A673 (cell line): ENCODE measurements at regions not wholly inside any gene's neighbourhood (a gene's known extent, or its start where the extent isn't known, plus 50 kb on each side); places are given as distances from the start of the nearest gene placed in this dataset.

Experiments used
- BruUV-seq: library from RNA; stranded (reverse); fragments of 400-500 nt; replicated peaks from 2 replicates; lab custom pipeline; 2021; lab: Mats Ljungman, UMichigan
- CTCF ChIA-PET: fragments of 300-600 bp; sonication (Branson Sonifier 250); formaldehyde crosslinking; loops from one replicate; lab custom pipeline; 2022; ENCODE audit warnings: antibody characterized with exemption; lab: Charles Lee
- POLR2A ChIA-PET: fragments of 300-600 bp; sonication (Branson Sonifier 250); formaldehyde crosslinking; loops from one replicate; lab custom pipeline; 2022; ENCODE audit warnings: antibody characterized with exemption; ENCODE audit not compliant: low non-redundant PET; lab: Charles Lee
- DNase-seq: peaks from one replicate; pipeline ENCODE4 v3.0.0-alpha.2; 2015; ENCODE audit warnings: low spot score
- H3K27ac ChIP-seq: fragments of 200-600 bp; sonication (generic); 2 replicates; pipeline ENCODE4 v1.5.1; 2016; ENCODE audit warnings: mixed run types, low read depth, mild to moderate bottlenecking, mixed read lengths, antibody characterized with exemption, low read length; ENCODE audit not compliant: poor library complexity, severe bottlenecking
- H3K27me3 ChIP-seq: fragments of 200-600 bp; sonication (generic); replicated peaks from 2 replicates; pipeline ENCODE4 v1.6.1; 2017; ENCODE audit warnings: mixed run types, low read depth, mild to moderate bottlenecking, mixed read lengths, antibody characterized with exemption, low read length; ENCODE audit not compliant: insufficient read depth, poor library complexity
- H3K36me3 ChIP-seq: fragments of 200-600 bp; sonication (generic); 2 replicates; pipeline ENCODE4 v1.6.1; 2016; ENCODE audit warnings: mixed run types, mild to moderate bottlenecking, mixed read lengths, antibody characterized with exemption, low read length; ENCODE audit not compliant: insufficient read depth, poor library complexity, severe bottlenecking
- H3K4me1 ChIP-seq: fragments of 200-600 bp; sonication (generic); 2 replicates; pipeline ENCODE4 v1.6.1; 2017; ENCODE audit warnings: mixed run types, mild to moderate bottlenecking, mixed read lengths, antibody characterized with exemption, low read length; ENCODE audit not compliant: insufficient read depth, poor library complexity, severe bottlenecking
- H3K4me3 ChIP-seq: fragments of 200-600 bp; sonication (generic); 2 replicates; pipeline ENCODE4 v1.5.1; 2016; ENCODE audit warnings: low read depth, mixed run types, mild to moderate bottlenecking, mixed read lengths, low read length; ENCODE audit not compliant: poor library complexity, severe bottlenecking
- H3K9me3 ChIP-seq: fragments of 200-600 bp; sonication (generic); 2 replicates; pipeline ENCODE4 v1.6.1; 2016; ENCODE audit warnings: mixed run types, low read depth, mild to moderate bottlenecking, mixed read lengths, antibody characterized with exemption, low read length; ENCODE audit not compliant: poor library complexity, severe bottlenecking
- EZH2 ChIP-seq: fragments of 200-600 bp; sonication (generic); IDR thresholded peaks from 2 replicates; pipeline ENCODE4 v1.6.1; 2017; ENCODE audit warnings: borderline replicate concordance, low read depth, mild to moderate bottlenecking, mixed read lengths, antibody characterized with exemption, low read length; ENCODE audit not compliant: poor library complexity, severe bottlenecking
- intact Hi-C: fragments of 100-400 bp; cut with micrococcal nuclease; formaldehyde crosslinking; loops from one replicate; pipeline ENCODE4 v1.10.0; 2022; ENCODE audit not compliant: unreplicated experiment
- TF ChIP-seq, protein P1 (sequence below): fragments of 300-800, 200-600 bp; sonication (generic); conservative IDR thresholded peaks from 2 replicates; pipeline ENCODE4 v1.5.1; 2017; ENCODE audit warnings: low read depth, mild to moderate bottlenecking, antibody characterized with exemption, low read length, moderate library complexity, mixed read lengths

DNA sequence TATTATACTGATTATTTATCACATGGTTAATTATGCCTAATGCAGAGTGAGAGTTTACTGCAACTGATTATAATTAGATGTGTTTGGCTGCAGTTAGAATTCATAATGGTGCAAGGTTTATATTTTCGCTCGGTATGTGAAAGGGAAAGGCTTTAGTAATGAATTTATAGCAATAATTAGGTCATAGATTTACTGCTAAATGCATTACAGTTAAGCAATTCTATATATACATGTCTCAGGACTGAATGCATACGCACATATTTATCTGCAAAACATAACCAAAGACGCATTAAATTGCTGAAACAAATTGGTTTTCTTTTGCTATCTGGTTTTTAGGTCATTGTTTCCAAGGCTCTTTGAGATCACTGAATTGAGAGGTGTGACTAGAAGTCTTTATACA, 428.1 kb upstream of the PDE3A start:
- no peaks in the 10 kb centered on the region for H3K36me3 ChIP-seq
- ChIA-PET POLR2A (no interaction called here), CTCF (no interaction called here)
- intact Hi-C loops: no loop called here
- H3K4me1 ChIP-seq: no peaks in the 10 kb centered on the region
- no peaks in the 10 kb centered on the region for H3K27me3 ChIP-seq
- TF ChIP-seq, protein P1, sequence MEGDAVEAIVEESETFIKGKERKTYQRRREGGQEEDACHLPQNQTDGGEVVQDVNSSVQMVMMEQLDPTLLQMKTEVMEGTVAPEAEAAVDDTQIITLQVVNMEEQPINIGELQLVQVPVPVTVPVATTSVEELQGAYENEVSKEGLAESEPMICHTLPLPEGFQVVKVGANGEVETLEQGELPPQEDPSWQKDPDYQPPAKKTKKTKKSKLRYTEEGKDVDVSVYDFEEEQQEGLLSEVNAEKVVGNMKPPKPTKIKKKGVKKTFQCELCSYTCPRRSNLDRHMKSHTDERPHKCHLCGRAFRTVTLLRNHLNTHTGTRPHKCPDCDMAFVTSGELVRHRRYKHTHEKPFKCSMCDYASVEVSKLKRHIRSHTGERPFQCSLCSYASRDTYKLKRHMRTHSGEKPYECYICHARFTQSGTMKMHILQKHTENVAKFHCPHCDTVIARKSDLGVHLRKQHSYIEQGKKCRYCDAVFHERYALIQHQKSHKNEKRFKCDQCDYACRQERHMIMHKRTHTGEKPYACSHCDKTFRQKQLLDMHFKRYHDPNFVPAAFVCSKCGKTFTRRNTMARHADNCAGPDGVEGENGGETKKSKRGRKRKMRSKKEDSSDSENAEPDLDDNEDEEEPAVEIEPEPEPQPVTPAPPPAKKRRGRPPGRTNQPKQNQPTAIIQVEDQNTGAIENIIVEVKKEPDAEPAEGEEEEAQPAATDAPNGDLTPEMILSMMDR: no peak
- no peak for TF ChIP-seq EZH2
- H3K4me3 ChIP-seq: no peak overlapping the region
- DNase-seq: no peak
- no peaks in the 10 kb centered on the region for H3K9me3 ChIP-seq
- no TSS peak for BruUV-seq
- H3K27ac ChIP-seq: no peak overlapping the region

DNA sequence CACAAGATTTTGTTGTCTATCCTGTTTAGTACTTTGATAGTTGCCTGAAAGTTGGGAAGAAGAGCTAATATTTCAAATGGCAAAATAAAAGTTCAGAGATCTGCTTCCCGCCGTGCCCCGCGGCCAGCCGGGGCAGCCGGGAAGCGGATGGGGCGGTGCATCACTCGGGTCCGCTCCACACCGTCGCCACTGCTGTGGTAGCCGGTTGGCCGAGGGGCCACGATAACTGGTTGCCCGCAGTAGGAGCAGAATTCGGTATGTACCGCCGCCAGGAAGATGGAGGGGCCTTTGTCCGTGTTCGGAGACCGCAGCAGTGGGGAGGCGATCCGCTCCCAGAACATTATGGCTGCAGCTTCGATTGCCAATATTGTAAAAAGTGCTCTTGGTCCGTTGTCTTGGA, 427.2 kb upstream of the PDE3A start:
- no peak overlapping the region for H3K27ac ChIP-seq
- intact Hi-C loops: no loop called here
- no peak for DNase-seq
- no TSS peak for BruUV-seq
- H3K4me3 ChIP-seq: no peak overlapping the region
- no peaks in the 10 kb centered on the region for H3K9me3 ChIP-seq
- H3K4me1 ChIP-seq: no peaks in the 10 kb centered on the region
- no peak for TF ChIP-seq EZH2
- TF ChIP-seq, protein P1: no peak
- H3K36me3 ChIP-seq: no peaks in the 10 kb centered on the region
- POLR2A ChIA-PET: no interaction called here
- CTCF ChIA-PET: no interaction called here
- H3K27me3 ChIP-seq: no peaks in the 10 kb centered on the region

DNA sequence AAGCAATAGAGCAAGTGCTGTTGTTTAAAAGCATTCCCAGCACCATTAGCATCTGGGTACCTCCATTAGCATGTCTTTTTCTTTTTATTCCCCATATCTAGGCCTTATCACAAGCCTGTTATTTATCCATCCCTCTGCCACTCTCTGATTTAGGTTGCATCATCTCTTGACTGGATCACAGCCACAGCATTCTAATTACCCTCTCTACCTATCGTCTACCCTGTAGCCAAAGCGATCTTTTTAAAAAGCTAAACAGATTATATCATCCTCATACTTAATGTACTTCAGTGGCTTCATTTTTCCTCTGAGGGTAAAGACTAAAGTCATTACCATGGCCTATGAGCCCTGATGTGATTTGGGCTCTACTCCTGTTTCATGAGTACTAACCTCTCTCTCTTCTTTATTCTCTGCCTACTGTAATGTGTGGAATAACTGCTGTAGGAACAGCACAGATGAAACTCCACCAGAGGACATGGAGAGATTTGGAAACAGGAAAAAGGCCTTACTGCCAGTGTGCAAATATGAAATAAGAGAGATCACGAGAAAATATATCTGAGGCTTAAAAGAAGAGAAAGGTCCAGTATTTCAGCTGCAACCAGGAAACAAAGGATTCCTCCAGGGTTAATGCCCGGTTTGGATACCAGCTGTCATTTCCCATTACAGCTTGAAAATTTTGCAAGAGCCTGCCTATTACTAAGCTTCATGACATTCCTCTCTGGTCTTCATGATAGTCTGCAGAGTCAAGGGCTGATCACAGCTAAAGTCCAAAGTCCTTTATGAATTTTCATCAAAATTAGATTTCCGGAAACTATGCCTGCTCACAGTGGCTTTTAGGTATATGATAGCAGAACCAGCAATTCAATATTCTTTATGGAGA, 422.5 kb upstream of the PDE3A start:
- ChIA-PET CTCF (no interaction called here), POLR2A (no interaction called here)
- intact Hi-C loops: no loop called here
- H3K27me3 ChIP-seq: no peaks in the 10 kb centered on the region
- no peak for DNase-seq
- no peaks in the 10 kb centered on the region for H3K36me3 ChIP-seq
- TF ChIP-seq EZH2: no peak
- TF ChIP-seq, protein P1: no peak
- H3K4me1 ChIP-seq: no peaks in the 10 kb centered on the region
- no peak overlapping the region for H3K4me3 ChIP-seq
- BruUV-seq: no TSS peak
- H3K27ac ChIP-seq: no peak overlapping the region
- no peaks in the 10 kb centered on the region for H3K9me3 ChIP-seq
